SK-N-MC (cell line): ENCODE measurements at regions not wholly inside any gene's neighbourhood (a gene's known extent, or its start where the extent isn't known, plus 50 kb on each side); places are given as distances from the start of the nearest gene placed in this dataset.

ENCODE experiments used
- DNase-seq: peaks from one replicate; pipeline ENCODE4 v3.0.0-alpha.2; 2011; ENCODE audit warnings: low read depth, low spot score
- H3K27ac ChIP-seq: fragments of 200-600 bp; sonication (generic); 2 replicates; pipeline ENCODE4 v1.5.1; 2016; ENCODE audit warnings: mixed run types
- H3K36me3 ChIP-seq: fragments of 200-600 bp; sonication (generic); 2 replicates; pipeline ENCODE4 v1.6.1; 2017; ENCODE audit warnings: antibody characterized with exemption, low read length, mixed read lengths; ENCODE audit not compliant: insufficient read depth
- H3K4me3 ChIP-seq: fragments of 200-600 bp; sonication (generic); 2 replicates; pipeline ENCODE4 v1.5.1; 2016
- H3K9ac ChIP-seq: fragments of 200-600 bp; sonication (generic); 2 replicates; pipeline ENCODE4 v1.8.0; 2017; ENCODE audit warnings: mixed run types, mixed read lengths; ENCODE audit not compliant: insufficient read length
- H3K9me3 ChIP-seq: fragments of 200-600 bp; sonication (generic); 2 replicates; pipeline ENCODE4 v1.6.1; 2017; ENCODE audit warnings: low read depth, mild to moderate bottlenecking, antibody characterized with exemption, low read length, moderate library complexity, mixed read lengths
- EZH2 ChIP-seq: fragments of 200-600 bp; sonication (generic); IDR thresholded peaks from one replicate; pipeline ENCODE4 v1.6.1; 2017; ENCODE audit warnings: antibody characterized with exemption
- FOXP2 ChIP-seq: optimal IDR thresholded peaks from 2 replicates; pipeline ENCODE3; 2011; ENCODE audit warnings: mild to moderate bottlenecking, moderate library complexity; ENCODE audit not compliant: insufficient read depth; ENCODE audit errors: extremely low read length, control extremely low read depth
- POLR2AphosphoS5 ChIP-seq: IDR thresholded peaks from 2 replicates; pipeline ENCODE4 v1.6.1; 2012; ENCODE audit warnings: mild to moderate bottlenecking, low read depth, low read length, borderline replicate concordance

DNA sequence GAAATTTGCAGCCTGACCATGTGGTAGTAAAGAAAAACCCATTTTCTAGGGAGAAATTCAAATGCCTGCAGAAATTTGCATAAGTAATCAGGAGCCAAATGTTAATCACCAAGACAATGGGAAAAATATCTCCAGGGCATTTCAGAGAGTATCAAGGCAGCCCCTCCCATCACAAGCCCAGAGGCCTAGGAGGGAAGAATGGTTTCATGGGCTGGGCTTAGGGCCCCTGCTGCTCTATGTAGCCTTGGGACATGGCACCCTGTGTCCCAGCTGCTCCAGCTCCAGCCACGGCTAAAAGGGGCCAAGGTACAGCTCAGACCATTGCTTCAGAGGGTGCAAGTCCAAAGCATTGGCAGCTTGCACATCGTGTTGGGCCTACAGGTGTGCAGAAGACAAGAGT lies 117.2 kb upstream of the RALGAPA2 start:
- Histone ChIP-seq H3K27ac (no peak overlapping the region), H3K9me3 (no peaks in the 10 kb centered on the region), H3K9ac (no peak overlapping the region), H3K36me3 (no peaks in the 10 kb centered on the region), H3K4me3 (no peak overlapping the region)
- no peak for DNase-seq
- TF ChIP-seq FOXP2 (no peak), EZH2 (no peak), POLR2AphosphoS5 (no peak)

- no peak overlapping the region for H3K9ac ChIP-seq
- H3K36me3 ChIP-seq: no peaks in the 10 kb centered on the region
- no peak overlapping the region for H3K27ac ChIP-seq
- no peak for TF ChIP-seq EZH2
- TF ChIP-seq FOXP2: no peak
- TF ChIP-seq POLR2AphosphoS5: no peak
- no peaks in the 10 kb centered on the region for H3K9me3 ChIP-seq
- H3K4me3 ChIP-seq: no peak overlapping the region
- DNase-seq: no peak
Observed at GRCh38 chr20:20827992-20828597, 115.7 kb upstream of the RALGAPA2 start.

- DNase-seq: no peak
- Histone ChIP-seq H3K27ac (no peak overlapping the region), H3K9ac (no peak overlapping the region), H3K4me3 (no peak overlapping the region), H3K9me3 (no peaks in the 10 kb centered on the region), H3K36me3 (no peaks in the 10 kb centered on the region)
- TF ChIP-seq POLR2AphosphoS5: no peak
- TF ChIP-seq FOXP2: no peak
- TF ChIP-seq EZH2: no peak
Observed at GRCh38 chr20:20824924-20825584, 112.6 kb upstream of the RALGAPA2 start.

DNA sequence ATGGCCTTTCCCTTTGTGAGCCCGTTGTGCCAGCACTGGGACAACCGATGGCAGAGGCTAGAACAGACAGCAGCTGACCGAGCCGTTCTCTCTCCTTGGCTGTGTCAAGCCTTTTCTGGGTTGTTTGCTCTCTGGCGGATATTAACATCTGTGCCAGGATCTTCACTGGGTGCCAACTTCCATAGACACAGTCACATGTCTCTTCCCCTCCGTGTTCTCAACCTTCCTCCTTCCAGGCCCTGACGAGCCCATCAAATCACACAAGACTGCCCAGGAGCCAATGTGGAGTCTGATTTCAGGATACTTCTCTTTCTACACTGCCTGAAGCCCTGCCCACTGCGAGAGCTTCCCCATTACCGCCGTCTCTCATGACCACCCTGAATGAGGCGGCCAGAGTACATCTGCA lies 111.0 kb upstream of the RALGAPA2 start:
- Histone ChIP-seq H3K4me3 (no peak overlapping the region), H3K9ac (no peak overlapping the region), H3K36me3 (no peaks in the 10 kb centered on the region), H3K27ac (no peak overlapping the region), H3K9me3 (no peaks in the 10 kb centered on the region)
- DNase-seq: no peak
- TF ChIP-seq POLR2AphosphoS5 (no peak), EZH2 (no peak), FOXP2 (no peak)

- Histone ChIP-seq H3K36me3 (no peaks in the 10 kb centered on the region), H3K9me3 (no peaks in the 10 kb centered on the region), H3K4me3 (peak overlapping the region; percentile 72; the same call in 1 of the 2 replicates), H3K9ac (no peak overlapping the region), H3K27ac (no peak overlapping the region)
- no peak for DNase-seq
- TF ChIP-seq EZH2 (no peak), POLR2AphosphoS5 (no peak; the same call in 1 of the 2 replicates), FOXP2 (no peak)
Observed at GRCh38 chr20:20821484-20822260, 109.2 kb upstream of the RALGAPA2 start.

DNA sequence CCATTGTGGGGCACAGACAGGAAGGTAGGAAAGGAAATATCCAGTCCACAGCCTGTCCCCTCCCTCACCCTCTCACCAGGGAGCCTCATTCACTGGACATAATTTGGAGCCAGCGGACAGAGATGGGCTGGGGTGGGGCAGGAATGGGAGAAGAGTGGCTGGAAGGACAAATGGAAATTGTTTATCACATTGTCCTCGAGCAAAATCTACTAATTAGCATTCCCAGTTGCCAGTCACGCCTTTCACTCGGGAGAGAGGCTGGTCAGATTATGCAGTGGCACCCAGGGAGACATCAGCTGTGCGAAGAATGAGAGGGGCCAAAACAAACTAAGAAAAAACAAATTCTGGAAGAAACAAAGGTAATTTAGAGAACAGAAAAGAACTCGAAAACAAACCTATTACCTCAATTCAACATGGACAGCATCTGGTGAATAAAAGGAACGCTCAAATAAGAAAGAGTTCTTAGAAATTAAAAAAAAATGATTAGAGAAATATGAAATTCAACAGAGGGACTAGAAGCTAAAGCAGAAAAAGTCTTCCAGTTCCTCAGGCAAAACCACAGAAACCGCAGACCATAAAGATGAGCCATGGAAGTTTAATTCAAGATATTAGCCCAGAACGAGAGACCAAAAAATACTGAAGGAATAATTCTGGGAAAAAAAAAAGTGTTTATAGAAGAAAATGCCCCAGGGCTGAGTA lies 108.5 kb upstream of the RALGAPA2 start:
- peak; percentile 88 for DNase-seq
- no peak overlapping the region for H3K27ac ChIP-seq

GRCh38 chr20:20820104-20820503 lies 107.7 kb upstream of the RALGAPA2 start:
- Histone ChIP-seq H3K9ac (no peak overlapping the region), H3K27ac (no peak overlapping the region)
- DNase-seq: no peak

More for the DNA sequence above, 108.5 kb upstream of the RALGAPA2 start:
- no peak; the same call in 1 of the 2 replicates for TF ChIP-seq POLR2AphosphoS5
- no peak for TF ChIP-seq EZH2
- no peak for TF ChIP-seq FOXP2
- Histone ChIP-seq H3K36me3 (no peaks in the 10 kb centered on the region), H3K4me3 (peak overlapping the region; percentile 72), H3K9ac (no peak overlapping the region), H3K9me3 (no peaks in the 10 kb centered on the region)

More at GRCh38 chr20:20820104-20820503, 107.7 kb upstream of the RALGAPA2 start:
- peak overlapping the region; percentile 72 for H3K4me3 ChIP-seq
- TF ChIP-seq EZH2: no peak
- TF ChIP-seq POLR2AphosphoS5: no peak
- no peak for TF ChIP-seq FOXP2
- H3K36me3 ChIP-seq: no peaks in the 10 kb centered on the region
- no peaks in the 10 kb centered on the region for H3K9me3 ChIP-seq
